Neural cell (in vitro differentiated cells): ENCODE measurements at regions not wholly inside any gene's neighbourhood (a gene's known extent, or its start where the extent isn't known, plus 50 kb on each side); places are given as distances from the start of the nearest gene placed in this dataset.

Source experiments
- H2AFZ ChIP-seq: fragments of 200-600, 300-800 bp; sonication (generic), shearing (Covaris generic); 2 replicates; pipeline ENCODE4 v1.6.0; 2014; ENCODE audit warnings: low read depth, mild to moderate bottlenecking, antibody characterized with exemption, low read length, moderate library complexity
- H3F3A ChIP-seq: fragments of 200-600 bp; shearing (Covaris generic); 2 replicates; pipeline ENCODE4 v1.6.1; 2016; ENCODE audit warnings: mild to moderate bottlenecking, moderate library complexity, mixed read lengths, antibody characterized with exemption, low read length; ENCODE audit not compliant: insufficient read depth, poor library complexity, severe bottlenecking
- H3K27ac ChIP-seq: fragments of 200-600, 300-800 bp; sonication (generic), shearing (Covaris generic); 2 replicates; pipeline ENCODE4 v1.5.1; 2014; ENCODE audit warnings: mild to moderate bottlenecking, low read length, moderate library complexity
- H3K27me3 ChIP-seq: fragments of 300-800, 200-600 bp; sonication (generic), shearing (Covaris generic); 2 replicates; pipeline ENCODE4 v1.6.0; 2014; ENCODE audit warnings: mild to moderate bottlenecking, low read depth, low read length, moderate library complexity; ENCODE audit not compliant: insufficient read depth
- H3K36me3 ChIP-seq: fragments of 300-800, 200-600 bp; sonication (generic), shearing (Covaris generic); 2 replicates; pipeline ENCODE4 v1.5.1; 2014; ENCODE audit warnings: mild to moderate bottlenecking, antibody characterized with exemption, low read length, moderate library complexity; ENCODE audit not compliant: insufficient read depth
- H3K4me2 ChIP-seq: fragments of 300-800, 200-600 bp; sonication (generic), shearing (Covaris generic); 2 replicates; pipeline ENCODE4 v1.6.0; 2014; ENCODE audit warnings: mild to moderate bottlenecking, low read length
- H3K4me3 ChIP-seq: fragments of 300-800, 200-600 bp; sonication (generic), shearing (Covaris generic); 2 replicates; pipeline ENCODE4 v1.5.1; 2014; ENCODE audit warnings: mild to moderate bottlenecking, low read length, moderate library complexity
- H3K79me2 ChIP-seq: fragments of 200-600 bp; shearing (Covaris generic); replicated peaks from 2 replicates; pipeline ENCODE4 v1.6.0; 2014; ENCODE audit warnings: mild to moderate bottlenecking, low read length, moderate library complexity; ENCODE audit not compliant: insufficient read depth
- H3K9ac ChIP-seq: fragments of 300-800, 200-600 bp; sonication (generic), shearing (Covaris generic); 2 replicates; pipeline ENCODE4 v1.6.1; 2016; ENCODE audit warnings: mild to moderate bottlenecking, low read length, mixed read lengths
- H3K9me2 ChIP-seq: fragments of 200-600 bp; shearing (Covaris generic); 2 replicates; pipeline ENCODE4 v1.6.1; 2016; ENCODE audit warnings: mild to moderate bottlenecking, low read length, mixed read lengths; ENCODE audit not compliant: insufficient read depth
- H3K9me3 ChIP-seq: fragments of 200-600, 300-800 bp; sonication (generic), shearing (Covaris generic); 2 replicates; pipeline ENCODE4 v1.6.1; 2016; ENCODE audit warnings: mild to moderate bottlenecking, mixed run types, low read length, moderate library complexity, mixed read lengths
- H4K20me1 ChIP-seq: fragments of 200-600 bp; shearing (Covaris generic); 2 replicates; pipeline ENCODE4 v1.6.1; 2016; ENCODE audit warnings: mild to moderate bottlenecking, mixed run types; ENCODE audit not compliant: insufficient read depth
- EP300 ChIP-seq: fragments of 450-650 bp; conservative IDR thresholded peaks from 2 replicates; pipeline ENCODE4 v1.6.1; 2014; ENCODE audit warnings: antibody characterized with exemption, mild to moderate bottlenecking, moderate library complexity; ENCODE audit not compliant: poor library complexity, severe bottlenecking
- EZH2 ChIP-seq: fragments of 200-600, 300-800 bp; shearing (Covaris generic), sonication (generic); IDR thresholded peaks from 2 replicates; pipeline ENCODE4 v1.6.1; 2014; ENCODE audit warnings: antibody characterized with exemption, low read length, borderline replicate concordance, mild to moderate bottlenecking; ENCODE audit not compliant: insufficient read depth, poor library complexity, severe bottlenecking
- MXI1 ChIP-seq: fragments of 450-650 bp; conservative IDR thresholded peaks from 2 replicates; pipeline ENCODE4 v1.6.1; 2014; ENCODE audit warnings: antibody characterized with exemption, mild to moderate bottlenecking; ENCODE audit not compliant: poor library complexity, severe bottlenecking
- POLR2AphosphoS5 ChIP-seq: IDR thresholded peaks from 2 replicates; pipeline ENCODE4 v1.6.1; 2012
- RAD21 ChIP-seq: fragments of 450-650 bp; conservative IDR thresholded peaks from 2 replicates; pipeline ENCODE4 v1.6.1; 2014; ENCODE audit warnings: antibody characterized with exemption, mild to moderate bottlenecking, moderate library complexity
- REST ChIP-seq: IDR thresholded peaks from 2 replicates; pipeline ENCODE4 v1.6.1; 2012; ENCODE audit warnings: borderline replicate concordance
- SMC3 ChIP-seq: fragments of 450-650 bp; conservative IDR thresholded peaks from 2 replicates; pipeline ENCODE4 v1.6.1; 2014; ENCODE audit warnings: antibody characterized with exemption, mild to moderate bottlenecking, moderate library complexity; ENCODE audit not compliant: poor library complexity
- TAF1 ChIP-seq: IDR thresholded peaks from 2 replicates; pipeline ENCODE4 v1.6.1; 2012; ENCODE audit warnings: low read depth
- TF ChIP-seq, protein P1 (sequence below): fragments of 450-650 bp; IDR thresholded peaks from 2 replicates; pipeline ENCODE4 v1.5.1; 2014; ENCODE audit warnings: antibody characterized with exemption, mild to moderate bottlenecking, moderate library complexity; ENCODE audit not compliant: poor library complexity, severe bottlenecking

DNA sequence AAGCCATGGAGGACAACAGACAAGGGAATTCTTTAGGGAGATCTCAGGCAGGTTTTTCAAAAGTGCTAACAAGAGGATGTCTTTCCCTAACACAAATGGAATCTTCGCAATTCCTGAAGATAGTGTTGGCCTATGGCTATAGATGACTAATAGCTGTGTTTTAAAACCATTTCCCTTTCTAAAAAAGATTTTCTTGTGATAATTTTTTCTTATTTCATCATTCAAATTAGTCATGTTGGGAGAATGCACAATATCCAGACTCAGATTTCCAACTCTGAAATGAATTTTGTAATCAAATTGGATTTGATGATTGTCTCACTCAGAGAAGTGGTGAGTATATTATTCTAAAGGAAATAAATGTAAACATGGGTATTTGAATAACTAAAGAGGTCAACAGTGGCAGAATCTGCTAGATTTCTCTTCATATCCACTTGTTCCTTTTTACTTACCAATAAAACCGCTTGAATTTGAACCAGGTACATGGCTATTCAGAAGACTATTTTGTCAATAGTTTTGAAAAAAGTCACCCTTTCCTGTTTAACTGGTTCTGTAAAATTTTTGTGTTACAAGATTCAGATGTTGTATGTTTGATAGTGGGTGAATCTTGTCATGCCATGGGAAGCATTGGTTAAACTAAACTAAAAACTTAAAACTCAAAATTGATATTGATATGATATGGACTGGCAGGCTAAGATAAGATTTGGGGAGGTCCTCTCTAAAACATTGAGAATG lies 1223.7 kb upstream of the EYS start:
- Histone ChIP-seq H4K20me1 (no peaks in the 10 kb centered on the region), H2AFZ (no peak overlapping the region), H3K27ac (no peak overlapping the region), H3K79me2 (no peaks in the 10 kb centered on the region), H3K4me3 (no peak overlapping the region), H3K9ac (no peak overlapping the region), H3K9me2 (no peaks in the 10 kb centered on the region), H3K9me3 (no peaks in the 10 kb centered on the region), H3K27me3 (no peaks in the 10 kb centered on the region), H3K36me3 (no peaks in the 10 kb centered on the region), H3K4me2 (no peak overlapping the region), H3F3A (no peaks in the 10 kb centered on the region)
- no peak for TF ChIP-seq MXI1
- TF ChIP-seq, protein P1, sequence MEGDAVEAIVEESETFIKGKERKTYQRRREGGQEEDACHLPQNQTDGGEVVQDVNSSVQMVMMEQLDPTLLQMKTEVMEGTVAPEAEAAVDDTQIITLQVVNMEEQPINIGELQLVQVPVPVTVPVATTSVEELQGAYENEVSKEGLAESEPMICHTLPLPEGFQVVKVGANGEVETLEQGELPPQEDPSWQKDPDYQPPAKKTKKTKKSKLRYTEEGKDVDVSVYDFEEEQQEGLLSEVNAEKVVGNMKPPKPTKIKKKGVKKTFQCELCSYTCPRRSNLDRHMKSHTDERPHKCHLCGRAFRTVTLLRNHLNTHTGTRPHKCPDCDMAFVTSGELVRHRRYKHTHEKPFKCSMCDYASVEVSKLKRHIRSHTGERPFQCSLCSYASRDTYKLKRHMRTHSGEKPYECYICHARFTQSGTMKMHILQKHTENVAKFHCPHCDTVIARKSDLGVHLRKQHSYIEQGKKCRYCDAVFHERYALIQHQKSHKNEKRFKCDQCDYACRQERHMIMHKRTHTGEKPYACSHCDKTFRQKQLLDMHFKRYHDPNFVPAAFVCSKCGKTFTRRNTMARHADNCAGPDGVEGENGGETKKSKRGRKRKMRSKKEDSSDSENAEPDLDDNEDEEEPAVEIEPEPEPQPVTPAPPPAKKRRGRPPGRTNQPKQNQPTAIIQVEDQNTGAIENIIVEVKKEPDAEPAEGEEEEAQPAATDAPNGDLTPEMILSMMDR = no peak
- TF ChIP-seq TAF1 = no peak
- TF ChIP-seq EZH2 = no peak
- TF ChIP-seq RAD21 = no peak
- TF ChIP-seq POLR2AphosphoS5 = no peak
- TF ChIP-seq SMC3 = no peak

- Histone ChIP-seq H3K27me3 (no peaks in the 10 kb centered on the region), H3K9ac (no peak overlapping the region), H3K9me3 (peaks cover 7% of the 10 kb centered on the region), H3K79me2 (no peaks in the 10 kb centered on the region), H4K20me1 (no peaks in the 10 kb centered on the region), H2AFZ (no peak overlapping the region), H3K9me2 (no peaks in the 10 kb centered on the region), H3K36me3 (no peaks in the 10 kb centered on the region), H3F3A (no peaks in the 10 kb centered on the region), H3K4me3 (no peak overlapping the region), H3K27ac (no peak overlapping the region), H3K4me2 (no peak overlapping the region)
- TF ChIP-seq, protein P1 = no peak
- TF ChIP-seq RAD21 (no peak), EZH2 (no peak), POLR2AphosphoS5 (no peak), SMC3 (no peak), EP300 (no peak), REST (no peak), MXI1 (no peak), TAF1 (no peak)
These were observed 1219.0 kb upstream of the EYS start for GRCh38 chr6:66926060-66926459.
